NCI-H146 treated with DMSO at 0.1 percent for 48 hours (cell line): ENCODE measurements at regions not wholly inside any gene's neighbourhood (a gene's known extent, or its start where the extent isn't known, plus 50 kb on each side); places are given as distances from the start of the nearest gene placed in this dataset.

Experiments used
- DNase-seq: peaks from one replicate; lab custom pipeline; 2025; ENCODE audit not compliant: unreplicated experiment; lab: John Stamatoyannopoulos, UW

DNA sequence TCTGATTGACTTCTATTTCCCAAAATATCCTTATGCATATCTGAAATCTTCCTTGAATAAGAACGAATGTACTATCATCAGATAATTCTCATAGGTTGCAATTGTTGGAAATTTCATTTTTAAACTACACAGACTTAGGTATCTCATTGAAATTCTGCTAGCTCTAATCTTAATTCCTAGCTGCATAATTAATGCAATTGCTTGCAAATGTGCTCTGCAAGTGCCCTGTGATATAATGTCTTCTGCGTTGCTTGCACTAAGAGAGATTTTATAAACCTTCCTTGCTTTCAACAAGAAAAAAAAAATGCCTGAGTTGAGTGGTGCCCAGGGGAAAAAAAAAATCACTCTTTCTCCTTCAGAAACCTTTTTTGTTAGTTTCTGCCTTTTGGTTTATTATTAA lies 354.9 kb downstream of the TFAP2A start:
- DNase-seq: no peak

DNA sequence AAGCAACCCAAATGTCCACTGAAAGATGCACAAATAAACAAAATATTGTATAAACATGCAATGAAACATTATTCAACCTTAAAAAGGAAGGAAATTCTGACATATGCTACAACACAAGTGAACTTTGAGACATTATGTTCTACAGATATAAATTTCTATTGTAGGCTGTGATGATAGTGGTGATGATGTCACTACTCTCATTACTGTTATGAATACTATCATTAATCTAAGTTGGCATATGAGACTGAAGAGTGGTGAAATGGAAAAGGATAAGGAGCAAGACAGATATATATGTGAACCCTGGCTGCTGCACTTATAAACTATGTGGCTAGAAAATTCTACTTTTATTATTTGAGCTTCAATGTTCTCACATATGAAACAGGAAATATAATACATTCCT lies 360.2 kb downstream of the TFAP2A start:
- DNase-seq: no peak

DNA sequence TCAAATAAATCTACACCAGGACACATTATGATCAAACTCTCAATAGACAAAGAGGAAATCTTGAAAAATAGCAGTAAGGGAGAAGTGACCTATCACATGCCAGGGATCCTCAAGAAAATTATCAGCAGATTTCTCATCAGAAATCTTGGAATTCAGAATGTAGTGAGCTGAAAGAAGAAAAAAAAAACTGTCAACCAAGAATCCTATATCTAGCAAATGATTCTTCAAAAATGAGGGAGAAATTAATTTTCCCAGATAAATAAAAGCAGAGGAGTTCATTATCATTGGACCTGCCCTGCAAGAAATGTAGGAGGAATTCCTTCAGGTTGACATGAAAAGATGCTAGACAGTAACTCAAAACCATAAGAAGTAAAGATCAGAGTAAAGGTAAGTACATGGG lies 363.6 kb downstream of the TFAP2A start:
- DNase-seq: no peak

- DNase-seq: no peak
These were observed 366.2 kb downstream of the TFAP2A start for GRCh38 chr6:10048370-10049297.

GRCh38 chr6:10042280-10042679 lies 372.6 kb downstream of the TFAP2A start:
- DNase-seq: no peak

- peak; percentile 31 for DNase-seq
These were observed 381.5 kb downstream of the TFAP2A start for GRCh38 chr6:10033223-10033829.

- DNase-seq: no peak
These were observed 383.3 kb downstream of the TFAP2A start for GRCh38 chr6:10031617-10032016.

- DNase-seq: no peak
These were observed 383.8 kb downstream of the TFAP2A start for GRCh38 chr6:10030942-10031537.

- DNase-seq: no peak
These were observed 386.7 kb downstream of the TFAP2A start for GRCh38 chr6:10028222-10028621.

DNA sequence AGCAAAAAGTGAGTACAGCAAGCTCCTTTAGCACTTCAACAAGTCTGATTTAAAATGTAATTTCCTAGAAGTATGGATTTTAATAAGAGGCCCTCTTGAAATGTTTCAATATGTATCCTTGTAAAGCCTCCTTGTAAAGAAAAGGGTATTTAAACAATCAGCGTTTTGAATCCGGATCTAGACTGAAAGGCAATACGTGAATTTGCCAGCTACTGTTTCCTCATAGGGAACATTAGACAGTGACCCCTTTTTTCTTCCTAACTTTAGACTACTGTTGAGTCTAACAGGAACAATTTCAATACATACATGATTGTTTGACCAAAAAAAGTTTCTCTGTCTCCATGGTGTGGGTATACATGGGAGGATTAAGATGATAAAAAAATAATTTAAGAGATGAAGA lies 395.0 kb downstream of the TFAP2A start:
- no peak for DNase-seq

DNA sequence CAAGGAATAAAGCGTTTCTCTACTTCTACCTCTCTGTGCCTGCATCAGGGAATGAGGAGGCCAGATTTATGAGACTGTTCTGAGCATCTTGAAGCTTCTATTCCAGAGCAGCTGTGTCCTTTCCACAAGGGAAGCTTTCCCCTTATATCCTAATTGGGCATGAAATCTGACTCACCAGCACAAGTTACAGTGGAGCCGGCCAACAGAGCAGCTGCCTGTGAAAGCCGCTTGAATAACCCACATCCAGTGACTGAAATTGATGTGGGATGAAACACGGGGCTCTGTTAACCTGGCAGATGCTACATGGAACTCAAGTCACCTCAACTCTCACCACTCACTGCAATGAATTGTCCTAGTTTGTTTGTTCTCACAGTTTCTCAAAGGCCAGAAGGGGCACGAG lies 400.3 kb downstream of the TFAP2A start:
- DNase-seq: no peak

DNA sequence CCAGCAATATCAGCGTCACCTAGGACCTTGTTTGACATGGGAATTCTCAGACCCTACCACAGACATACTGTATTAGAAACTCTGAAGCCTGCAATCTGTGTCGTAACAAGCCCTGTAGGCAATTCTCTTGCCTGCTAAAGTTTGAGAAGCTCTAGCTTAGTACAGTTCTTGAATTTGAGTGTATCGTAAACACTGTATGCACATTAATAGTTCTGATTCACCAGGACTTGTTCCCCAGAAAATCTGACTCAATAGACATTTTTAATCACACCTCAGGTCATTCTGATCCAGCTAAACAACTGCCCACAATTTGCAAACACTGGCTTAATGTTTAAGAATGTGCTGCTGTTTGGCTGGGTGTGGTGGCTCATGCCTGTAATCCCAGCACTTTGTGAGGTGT lies 414.3 kb downstream of the TFAP2A start:
- no peak for DNase-seq

GRCh38 chr6:9999796-10000195 lies 415.1 kb downstream of the TFAP2A start:
- no peak for DNase-seq

GRCh38 chr6:9986273-9986672 lies 428.6 kb downstream of the TFAP2A start:
- DNase-seq: no peak

GRCh38 chr6:9985481-9985880 lies 429.4 kb downstream of the TFAP2A start:
- no peak for DNase-seq

DNA sequence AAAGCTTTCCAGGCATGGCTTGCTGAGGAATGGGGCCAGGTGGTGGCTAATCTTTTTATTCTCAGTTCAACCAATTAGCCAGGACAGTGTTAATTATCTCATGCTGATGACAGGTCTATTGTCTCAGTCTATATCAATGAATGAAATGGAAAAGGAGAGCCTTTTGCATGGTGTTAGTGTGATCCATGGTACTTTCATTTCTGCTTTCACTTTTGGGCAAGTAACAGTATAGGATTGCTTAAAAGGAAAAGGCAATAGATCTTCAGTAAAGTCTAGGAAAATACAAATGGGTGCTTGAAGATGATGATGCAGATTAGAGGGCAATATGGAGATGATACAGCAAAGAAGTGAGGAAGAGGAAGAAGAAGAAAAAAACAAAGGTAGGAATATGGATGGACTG lies 430.3 kb downstream of the TFAP2A start:
- DNase-seq: no peak

DNA sequence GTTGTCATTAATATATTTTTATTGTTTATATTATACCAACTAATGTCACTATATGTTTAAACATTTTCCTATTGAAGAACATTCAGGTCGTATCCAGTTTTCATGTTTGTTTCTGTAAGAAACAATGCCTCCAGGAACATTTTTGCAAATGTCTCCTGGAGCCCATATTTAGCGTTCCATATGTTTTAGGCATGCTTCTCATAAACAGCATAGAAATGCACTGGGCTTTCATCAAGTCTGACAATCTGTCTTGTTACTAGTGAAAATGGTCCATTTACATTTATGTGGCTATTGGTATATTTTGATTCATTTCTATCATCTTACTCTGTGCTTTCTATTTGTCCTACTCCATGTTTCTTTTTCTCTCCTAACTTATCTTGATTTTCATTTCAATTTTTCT lies 431.7 kb downstream of the TFAP2A start:
- no peak for DNase-seq

DNA sequence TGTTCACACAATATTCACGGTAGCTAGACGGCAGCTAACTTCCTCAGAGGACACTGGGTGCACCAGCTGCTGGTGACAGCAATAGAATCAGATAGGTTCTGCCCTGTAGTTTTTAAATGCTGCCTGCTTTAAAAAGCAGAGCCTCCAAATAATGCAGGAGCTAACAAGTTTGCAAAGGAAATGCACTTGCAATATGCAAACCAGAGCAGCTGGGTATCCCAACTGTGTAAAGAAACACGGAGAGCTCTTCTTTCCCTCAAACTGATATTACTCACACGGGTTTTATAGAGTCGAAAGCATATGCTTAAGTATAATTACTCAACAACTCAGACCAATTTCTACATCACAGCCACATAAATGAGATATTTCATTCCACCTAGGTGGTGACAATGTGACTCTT lies 432.7 kb downstream of the TFAP2A start:
- no peak for DNase-seq

DNA sequence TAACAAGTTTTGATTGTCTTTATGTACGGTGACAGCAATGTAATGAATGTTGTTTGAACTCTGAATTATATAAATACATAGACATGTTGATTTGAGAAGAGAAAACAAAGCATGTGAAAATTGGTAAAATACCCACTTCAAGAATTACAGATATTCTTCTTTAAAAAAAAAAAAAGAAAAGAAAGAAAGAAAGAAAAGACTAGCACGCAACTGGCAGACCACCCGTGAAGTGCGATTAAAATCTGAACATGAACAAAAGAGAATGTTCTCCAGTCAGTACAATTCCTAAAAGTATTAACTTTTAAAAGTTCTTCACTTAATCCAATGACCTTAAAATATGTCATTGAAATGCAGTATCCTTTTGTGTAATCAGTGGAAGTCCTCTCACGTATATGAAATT lies 434.9 kb downstream of the TFAP2A start:
- no peak for DNase-seq

DNA sequence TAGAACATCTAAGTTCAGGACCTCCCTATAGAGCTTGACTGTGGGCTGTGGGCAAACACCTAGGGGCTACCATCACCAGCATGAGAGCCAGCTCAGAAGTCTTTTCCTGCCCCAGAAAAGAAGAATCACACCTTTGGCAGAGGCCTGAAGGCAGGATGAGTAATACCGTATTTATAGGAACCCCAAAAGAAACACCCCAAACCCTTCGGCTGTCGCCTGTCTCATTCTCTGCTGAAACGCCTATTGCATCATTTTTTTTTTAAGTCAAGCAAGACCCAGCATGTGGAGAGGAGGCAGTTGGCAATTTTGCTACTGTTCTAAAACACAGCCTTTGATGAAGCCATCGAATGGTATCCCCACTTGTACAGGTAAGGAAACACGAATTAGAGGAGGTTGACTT lies 436.4 kb downstream of the TFAP2A start:
- no peak for DNase-seq

DNA sequence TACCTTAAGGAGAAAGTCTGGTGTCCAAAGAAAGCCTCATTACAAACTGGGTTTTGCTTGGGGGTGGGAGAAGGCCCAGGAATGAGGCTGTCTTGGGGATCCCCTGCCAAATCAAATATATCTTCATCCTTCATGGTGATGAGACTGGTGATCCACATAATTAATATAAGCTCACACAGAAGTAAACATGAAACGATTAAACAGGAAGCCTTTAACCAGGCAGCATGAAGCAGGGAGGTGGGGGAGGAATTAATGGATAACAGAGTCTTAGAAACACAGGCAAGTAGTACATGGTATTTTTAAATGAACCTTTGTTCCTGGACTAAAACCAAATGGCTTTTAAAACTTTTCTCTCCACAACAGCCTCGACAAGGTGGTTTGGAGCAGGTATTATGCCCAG lies 437.5 kb downstream of the TFAP2A start:
- DNase-seq: no peak

GRCh38 chr6:9961646-9962045 lies 453.2 kb downstream of the TFAP2A start:
- DNase-seq: no peak
